Left cardiac atrium (tissue), 4 donors: ENCODE measurements at regions not wholly inside any gene's neighbourhood (a gene's known extent, or its start where the extent isn't known, plus 50 kb on each side); places are given as distances from the start of the nearest gene placed in this dataset.
A peak's percentile ranks its signal among the peaks of the same experiment; 100 is the strongest.
"Not testable (repeated sequence)": the region's sequence is repeated elsewhere in the genome, so short reads cannot be mapped to it uniquely, and the experiment has no call there.

Source experiments
- ATAC-seq, 2 donors: fragments of 200-7000 bp; cut with Tn5 transposase; one replicate each; pipeline ENCODE4 v1.9.1; 2020; ENCODE audit warnings: mild to moderate bottlenecking in 2 of 2, moderate library complexity in 2 of 2
- DNase-seq: peaks from one replicate; pipeline ENCODE4 v3.0.0-alpha.2; 2020
- intact Hi-C, 2 donors: fragments of 100-400 bp; cut with DNase I; formaldehyde crosslinking; loops; one replicate each; pipeline versions ENCODE4 v1.14.1 to v1.15.1; 2022 to 2023
- donor health status: DM: no; HTN: yes; CAD: no.
- donor health status: DM: no; HTN: yes; CAD: no; lungs with severe emphysema.
- donor health status: DM: yes; HTN: yes; CAD: no.
- donor health status: Dilated cardiomyopathy.

GRCh38 chr12:92426332-92426731 is 276.5 kb upstream of the PLEKHG7 start:
- ATAC-seq = no peak
- no peak for DNase-seq
- intact Hi-C loops = no loop called here

DNA sequence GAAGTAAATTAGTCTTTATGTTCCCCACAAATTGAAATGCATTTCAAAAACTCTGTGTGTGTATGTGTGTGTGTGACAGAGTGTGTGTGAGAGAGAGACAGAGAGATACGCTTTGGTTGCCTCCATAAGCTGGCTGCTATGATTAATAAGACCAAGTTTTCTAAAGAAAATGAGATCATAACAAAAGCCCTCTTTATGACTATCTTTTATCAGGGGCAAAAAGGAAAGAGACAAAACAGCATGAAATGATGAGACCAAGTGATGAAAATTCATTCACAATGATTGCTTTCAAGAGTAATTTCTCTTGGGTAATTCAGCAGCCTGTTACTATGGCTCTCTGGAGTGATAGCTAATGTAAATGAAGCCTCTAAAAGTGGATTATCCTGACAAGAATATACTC is 277.6 kb upstream of the PLEKHG7 start:
- intact Hi-C loops = no loop called here
- no peak for DNase-seq

DNA sequence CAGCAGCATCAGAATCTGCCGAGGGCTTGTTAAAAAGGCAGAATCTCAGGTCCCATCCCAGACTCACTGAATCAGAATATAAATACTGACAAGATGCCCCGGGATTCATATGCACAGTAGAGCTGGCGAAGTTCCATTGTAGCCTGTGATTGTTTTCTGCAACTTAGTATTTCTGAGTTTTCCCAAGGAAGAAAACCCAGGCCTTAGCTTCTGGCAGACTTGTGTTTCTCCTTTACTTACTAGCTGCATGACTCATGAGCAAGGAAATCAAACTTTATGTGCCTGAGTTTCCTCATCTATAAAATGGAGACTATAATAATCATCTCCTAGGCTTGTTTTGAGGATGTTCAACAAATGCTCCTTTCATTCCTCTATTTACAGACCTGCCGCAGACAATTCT is 278.5 kb upstream of the PLEKHG7 start:
- DNase-seq = no peak
- intact Hi-C loops = loop anchor here in 1 of 2 donors (5.0 kb wide), 1 partner anchor 43 kb away; no protein-coding TSS in a partner anchor
- no peak for ATAC-seq

More for the DNA sequence above, 277.6 kb upstream of the PLEKHG7 start:
- ATAC-seq = no peak

- DNase-seq (no peak), ATAC-seq (no peak)
- intact Hi-C loops = loop anchor here in 1 of 2 donors (5.0 kb wide), 1 partner anchor 46 kb away; no protein-coding TSS in a partner anchor
Observed at GRCh38 chr12:92421701-92422100, 276.1 kb upstream of the BTG1 start.

DNA sequence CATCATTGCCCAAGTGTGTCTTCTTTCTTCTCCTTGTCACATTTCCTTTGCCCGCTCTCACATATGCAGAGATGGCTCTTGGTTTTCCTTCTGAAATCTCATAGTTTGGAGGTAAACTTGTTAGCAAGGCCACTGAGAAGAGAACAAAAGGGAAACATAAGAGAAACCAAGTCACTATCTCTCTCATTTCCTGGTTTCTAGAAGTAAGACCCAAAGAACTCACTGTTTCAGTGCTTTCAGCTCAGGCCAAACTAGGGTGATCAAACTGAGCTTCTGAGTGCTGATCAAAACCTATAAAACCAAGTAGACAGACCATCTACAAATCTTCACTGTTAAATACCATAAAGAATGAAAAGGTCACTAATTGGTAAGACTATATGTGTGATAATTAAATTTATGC is 275.4 kb upstream of the BTG1 start:
- no peak for DNase-seq
- intact Hi-C loops = loop anchor here in 1 of 2 donors (5.0 kb wide), 1 partner anchor 46 kb away; no protein-coding TSS in a partner anchor

GRCh38 chr12:92419201-92419600 is 273.6 kb upstream of the BTG1 start:
- intact Hi-C loops = loop anchor here in 1 of 2 donors (5.0 kb wide), 1 partner anchor 48 kb away; no protein-coding TSS in a partner anchor
- DNase-seq = no peak
- ATAC-seq = no peak

More for the DNA sequence above, 275.4 kb upstream of the BTG1 start:
- no peak for ATAC-seq

- ATAC-seq (no peak), DNase-seq (no peak)
- intact Hi-C loops = loop anchor here in 1 of 2 donors (5.0 kb wide), 1 partner anchor 49 kb away; no protein-coding TSS in a partner anchor
Observed at GRCh38 chr12:92418381-92418780, 272.7 kb upstream of the BTG1 start.

DNA sequence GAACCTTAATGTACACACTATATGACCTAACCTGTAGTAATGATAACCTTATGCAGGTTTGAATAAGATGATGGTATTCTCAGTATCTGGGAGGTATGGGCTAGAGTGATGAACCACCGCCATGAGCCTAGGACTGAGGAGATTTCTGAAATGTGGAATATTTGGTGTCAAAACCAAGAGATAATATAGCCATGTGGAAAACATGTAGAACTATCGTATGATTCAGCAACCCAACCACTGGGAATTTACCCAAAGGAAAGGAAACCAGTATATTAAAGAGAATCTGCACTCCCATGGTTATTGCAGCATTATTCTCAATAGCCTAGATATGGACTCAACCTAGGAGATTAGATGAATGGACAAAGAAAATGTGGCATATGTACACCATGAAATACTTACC is 271.7 kb upstream of the BTG1 start:
- ATAC-seq = no peak
- DNase-seq = no peak
- intact Hi-C loops = loop anchor here in 1 of 2 donors (5.0 kb wide), 1 partner anchor 50 kb away; no protein-coding TSS in a partner anchor

GRCh38 chr12:92416385-92416812 is 270.8 kb upstream of the BTG1 start:
- ATAC-seq = peak; percentile 91
- DNase-seq = no peak
- intact Hi-C loops = loop anchor here in 1 of 2 donors (5.0 kb wide), 1 partner anchor 51 kb away; no protein-coding TSS in a partner anchor

- ATAC-seq (no peak), DNase-seq (no peak)
- intact Hi-C loops = loop anchor here in 1 of 2 donors (5.0 kb wide), 2 partner anchors 53 to 148 kb away; no protein-coding TSS in a partner anchor
Observed at GRCh38 chr12:92414170-92415070, 268.8 kb upstream of the BTG1 start.

DNA sequence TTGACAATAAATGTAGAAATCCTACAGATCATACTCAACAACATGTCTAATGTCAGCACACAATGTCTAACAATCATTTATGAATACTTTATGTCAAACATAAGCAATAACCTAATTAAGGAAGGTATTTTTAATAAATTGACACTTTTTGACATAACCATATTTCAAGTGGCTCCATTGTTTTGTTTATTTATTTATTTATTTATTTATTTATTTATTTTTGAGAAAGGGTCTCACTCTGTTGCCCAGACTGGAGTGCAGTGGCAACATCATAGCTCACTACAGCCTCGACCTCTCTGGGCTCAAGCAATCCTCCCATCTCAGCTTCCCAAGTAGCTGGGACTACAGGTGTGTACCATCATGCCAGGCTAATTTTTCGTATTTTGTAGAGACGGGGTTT is 267.6 kb upstream of the BTG1 start:
- intact Hi-C loops = loop anchor here in 1 of 2 donors (5.0 kb wide), 1 partner anchor 149 kb away; no protein-coding TSS in a partner anchor
- DNase-seq (no peak), ATAC-seq (no peak)

- DNase-seq (no peak), ATAC-seq (no peak)
- intact Hi-C loops = loop anchor here in 1 of 2 donors (5.0 kb wide), 1 partner anchor 149 kb away; no protein-coding TSS in a partner anchor
Observed at GRCh38 chr12:92412856-92413255, 267.2 kb upstream of the BTG1 start.

DNA sequence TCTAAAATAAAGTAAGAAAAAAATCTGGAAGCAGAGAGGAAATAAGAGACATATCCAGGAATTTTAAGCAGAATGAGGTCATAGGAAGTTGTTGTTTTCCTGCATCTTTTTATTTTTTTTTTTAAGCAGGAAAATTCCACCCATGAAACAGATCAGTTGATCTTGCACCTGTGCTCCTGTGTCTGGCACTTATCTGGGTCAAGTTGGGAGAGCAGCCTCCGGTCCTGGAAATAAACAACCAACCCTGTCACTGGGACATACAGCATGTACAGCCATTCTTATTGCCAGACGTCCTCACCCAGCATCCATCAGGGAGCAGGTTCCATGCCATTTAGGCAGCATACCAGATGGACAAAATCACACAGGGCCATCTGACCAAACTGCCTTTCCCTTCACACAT is 266.0 kb upstream of the BTG1 start:
- no peak for ATAC-seq
- no peak for DNase-seq
- intact Hi-C loops = loop anchor here in 1 of 2 donors (5.0 kb wide), 1 partner anchor 151 kb away; no protein-coding TSS in a partner anchor

DNA sequence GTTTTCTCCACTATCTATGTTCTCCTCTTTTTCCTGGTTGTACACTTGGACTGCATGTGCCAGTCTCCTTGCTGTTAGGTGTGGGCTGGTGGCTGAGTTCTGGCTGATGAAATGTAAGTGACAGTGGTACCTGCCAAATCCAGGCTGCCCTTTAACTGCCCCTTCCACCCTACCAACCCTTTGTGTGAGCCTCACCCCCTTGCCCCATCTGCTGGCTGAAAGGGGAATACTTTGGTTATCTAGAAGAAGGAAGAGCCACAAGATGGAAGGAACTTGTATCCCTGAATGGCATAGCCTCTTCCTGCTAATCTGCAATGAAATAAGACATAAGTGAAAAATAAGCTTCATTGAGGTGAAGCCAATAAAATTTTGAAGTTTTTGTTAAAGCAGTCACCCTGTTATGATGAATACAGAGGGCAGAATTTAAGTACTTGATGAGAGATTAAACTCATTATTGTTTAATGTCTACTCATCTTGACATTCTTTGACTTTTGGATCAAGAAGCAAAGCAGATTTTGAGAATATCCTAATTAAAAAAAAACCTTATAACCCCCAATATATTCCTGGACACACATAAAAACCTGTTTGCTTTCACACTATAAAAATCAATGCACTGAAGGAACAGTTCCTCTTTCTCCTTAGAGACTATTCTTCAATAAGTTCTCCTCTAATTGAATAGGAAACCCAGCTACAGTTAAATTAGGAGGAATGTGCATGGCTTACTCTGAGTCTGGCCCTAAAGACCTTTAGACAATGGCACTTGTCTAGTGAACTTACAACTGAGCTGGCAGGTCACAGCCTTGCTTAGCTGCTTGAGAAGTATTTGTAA is 262.6 kb upstream of the BTG1 start:
- ATAC-seq = peak; percentile 81 to 89
- peak; percentile 52 for DNase-seq
- intact Hi-C loops = loop anchor here in 1 of 2 donors (5.0 to 10.0 kb wide), 2 partner anchors 163 to 261 kb away; partner anchors contain the start of gene BTG1

- ATAC-seq, DNase-seq: not testable (repeated sequence)
- intact Hi-C loops = loop anchor here in 1 of 2 donors (5.0 to 10.0 kb wide), 2 partner anchors 162 to 259 kb away; partner anchors contain the start of gene BTG1
Observed at GRCh38 chr12:92406404-92407070, 260.9 kb upstream of the BTG1 start.

DNA sequence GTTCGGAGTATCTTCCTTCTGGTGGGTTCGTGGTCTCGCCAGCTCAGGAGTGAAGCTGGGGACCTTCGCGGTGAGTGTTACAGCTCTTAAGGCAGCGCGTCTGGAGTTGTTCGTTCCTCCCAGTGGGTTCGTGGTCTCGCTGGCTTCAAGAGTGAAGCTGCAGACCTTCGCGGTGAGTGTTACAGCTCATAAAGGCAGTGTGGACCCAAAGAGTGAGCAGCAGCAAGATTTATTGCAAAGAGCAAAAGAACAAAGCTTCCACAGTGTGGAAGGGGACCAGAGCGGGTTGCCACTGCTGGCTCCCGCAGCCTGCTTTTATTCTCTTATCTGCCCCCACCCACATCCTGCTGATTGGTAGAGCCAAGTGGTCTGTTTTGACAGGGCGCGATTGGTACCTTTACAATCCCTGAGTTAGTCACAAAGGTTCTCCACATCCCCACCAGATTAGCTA is 260.2 kb upstream of the BTG1 start:
- intact Hi-C loops = loop anchor here in 1 of 2 donors (5.0 to 10.0 kb wide), 2 partner anchors 161 to 259 kb away; partner anchors contain the start of gene BTG1
- DNase-seq, ATAC-seq: not testable (repeated sequence)

DNA sequence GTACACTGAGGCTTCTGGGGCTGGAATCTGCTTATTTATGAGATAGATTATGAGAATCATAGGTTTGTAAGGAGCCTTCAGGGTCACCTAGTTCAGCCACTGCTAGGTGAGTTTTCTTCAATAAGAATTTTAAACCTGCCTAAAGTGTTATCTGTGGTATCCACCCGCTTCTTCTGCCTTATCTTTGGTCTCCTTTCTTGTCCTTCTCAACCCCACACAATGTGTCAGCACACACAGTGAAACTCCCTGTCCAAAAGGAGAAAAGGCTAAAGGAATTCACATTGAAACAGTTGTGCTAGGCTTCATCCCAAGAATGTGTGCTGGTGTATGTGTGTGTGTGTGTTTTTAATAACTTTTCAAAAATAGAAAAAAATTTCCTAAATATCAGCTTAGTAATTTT is 259.3 kb upstream of the BTG1 start:
- intact Hi-C loops = loop anchor here in 1 of 2 donors (5.0 to 10.0 kb wide), 2 partner anchors 160 to 258 kb away; partner anchors contain the start of gene BTG1
- DNase-seq = no peak
- no peak for ATAC-seq
